ENCODE measurements at regions not wholly inside any gene's neighbourhood (a gene's known extent, or its start where the extent isn't known, plus 50 kb on each side); places are given as distances from the start of the nearest gene placed in this dataset.
A peak's percentile ranks its signal among the peaks of the same experiment; 100 is the strongest.

DNA sequence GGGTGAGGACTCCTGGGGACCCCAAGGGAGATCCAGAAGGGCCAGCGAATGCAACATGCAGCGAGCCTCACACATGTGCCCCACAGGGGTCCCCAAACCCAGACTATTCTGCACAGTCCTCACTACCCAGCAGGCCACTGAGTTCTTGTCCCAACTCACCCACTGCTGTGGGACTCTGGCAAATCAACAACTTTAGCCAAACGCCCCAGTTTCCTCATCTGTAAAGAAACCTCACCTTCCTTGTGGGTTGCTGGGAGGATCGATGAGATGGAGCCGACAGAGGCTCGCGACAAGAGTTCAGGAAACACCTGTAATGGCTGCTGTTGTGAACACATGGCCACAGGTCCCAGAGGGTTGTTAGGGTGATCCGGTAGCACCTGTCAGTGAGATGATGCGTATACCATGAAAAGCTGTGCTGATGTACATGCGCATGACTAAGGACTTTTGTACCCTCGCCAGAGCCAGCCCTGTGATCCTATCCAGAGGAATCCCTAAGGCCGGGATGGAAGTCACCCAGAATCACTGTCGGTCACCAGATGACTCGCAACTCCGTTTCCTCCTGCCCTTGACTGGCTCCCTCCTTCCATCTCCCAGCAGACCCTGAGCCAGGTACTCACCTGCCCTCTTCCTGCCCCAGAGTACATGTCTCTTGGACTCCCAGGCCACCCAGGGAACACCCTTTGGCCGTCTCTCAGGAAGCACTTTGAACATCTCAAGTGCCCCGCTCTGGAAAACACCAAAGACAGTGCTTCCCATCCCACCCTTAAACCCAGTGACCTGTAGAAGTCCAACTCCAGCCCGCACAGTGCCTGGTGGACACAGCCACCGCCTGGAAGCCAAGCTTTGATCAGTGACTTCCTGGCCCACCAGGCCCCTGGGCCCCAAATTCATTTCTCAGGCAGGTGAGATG is 103.3 kb upstream of the ID2 start:
- H3K27ac ChIP-seq (ENCODE audit: extremely low read depth, low read depth, low read length), result no peak overlapping the region
- no peak for FAIRE-seq
- TF ChIP-seq POLR2AphosphoS5 (IDR thresholded peaks at IDR 0.05; ENCODE audit: control insufficient read depth, insufficient read depth, low read depth, low read length), result no peak
- TF ChIP-seq SREBF1 (IDR thresholded peaks at IDR 0.05; ENCODE audit: borderline replicate concordance, low read depth, low read length), result no peak
- no peak for TF ChIP-seq RBM25 (IDR thresholded peaks at IDR 0.05; ENCODE audit: low read depth, low read length, severe bottlenecking)
- TF ChIP-seq NFXL1 (CRISPR knock-in tag; IDR thresholded peaks at IDR 0.05), result no peak
- TF ChIP-seq GABPB1 (CRISPR knock-in tag; IDR thresholded peaks at IDR 0.05), result no peak
- TF ChIP-seq ZNF57 (CRISPR knock-in tag; IDR thresholded peaks at IDR 0.05), result no peak
- no peak for TF ChIP-seq ZNF232 (CRISPR knock-in tag; IDR thresholded peaks at IDR 0.05)
- TF ChIP-seq, protein P1, sequence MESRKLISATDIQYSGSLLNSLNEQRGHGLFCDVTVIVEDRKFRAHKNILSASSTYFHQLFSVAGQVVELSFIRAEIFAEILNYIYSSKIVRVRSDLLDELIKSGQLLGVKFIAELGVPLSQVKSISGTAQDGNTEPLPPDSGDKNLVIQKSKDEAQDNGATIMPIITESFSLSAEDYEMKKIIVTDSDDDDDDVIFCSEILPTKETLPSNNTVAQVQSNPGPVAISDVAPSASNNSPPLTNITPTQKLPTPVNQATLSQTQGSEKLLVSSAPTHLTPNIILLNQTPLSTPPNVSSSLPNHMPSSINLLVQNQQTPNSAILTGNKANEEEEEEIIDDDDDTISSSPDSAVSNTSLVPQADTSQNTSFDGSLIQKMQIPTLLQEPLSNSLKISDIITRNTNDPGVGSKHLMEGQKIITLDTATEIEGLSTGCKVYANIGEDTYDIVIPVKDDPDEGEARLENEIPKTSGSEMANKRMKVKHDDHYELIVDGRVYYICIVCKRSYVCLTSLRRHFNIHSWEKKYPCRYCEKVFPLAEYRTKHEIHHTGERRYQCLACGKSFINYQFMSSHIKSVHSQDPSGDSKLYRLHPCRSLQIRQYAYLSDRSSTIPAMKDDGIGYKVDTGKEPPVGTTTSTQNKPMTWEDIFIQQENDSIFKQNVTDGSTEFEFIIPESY (CRISPR knock-in tag; IDR thresholded peaks at IDR 0.05), result no peak
- TF ChIP-seq RAD51 (IDR thresholded peaks at IDR 0.05; ENCODE audit: borderline replicate concordance, low read depth), result no peak
- TF ChIP-seq CHCHD3 (CRISPR knock-in tag; IDR thresholded peaks at IDR 0.05), result no peak
- peak; percentile 44; the same call in 1 of the 2 replicates for TF ChIP-seq NFE2 (IDR thresholded peaks at IDR 0.05; ENCODE audit: low read depth)
- peak; percentile 43 for TF ChIP-seq ZNF316 (IDR thresholded peaks at IDR 0.05)
- TF ChIP-seq, protein P2, sequence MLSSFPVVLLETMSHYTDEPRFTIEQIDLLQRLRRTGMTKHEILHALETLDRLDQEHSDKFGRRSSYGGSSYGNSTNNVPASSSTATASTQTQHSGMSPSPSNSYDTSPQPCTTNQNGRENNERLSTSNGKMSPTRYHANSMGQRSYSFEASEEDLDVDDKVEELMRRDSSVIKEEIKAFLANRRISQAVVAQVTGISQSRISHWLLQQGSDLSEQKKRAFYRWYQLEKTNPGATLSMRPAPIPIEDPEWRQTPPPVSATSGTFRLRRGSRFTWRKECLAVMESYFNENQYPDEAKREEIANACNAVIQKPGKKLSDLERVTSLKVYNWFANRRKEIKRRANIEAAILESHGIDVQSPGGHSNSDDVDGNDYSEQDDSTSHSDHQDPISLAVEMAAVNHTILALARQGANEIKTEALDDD (IDR thresholded peaks at IDR 0.05), result no peak
- no peak for TF ChIP-seq KLF6 (CRISPR knock-in tag; IDR thresholded peaks at IDR 0.05; ENCODE audit: borderline replicate concordance)
- TF ChIP-seq CCAR2 (IDR thresholded peaks at IDR 0.05; ENCODE audit: low read depth, low read length), result no peak
- TF ChIP-seq, protein P3, sequence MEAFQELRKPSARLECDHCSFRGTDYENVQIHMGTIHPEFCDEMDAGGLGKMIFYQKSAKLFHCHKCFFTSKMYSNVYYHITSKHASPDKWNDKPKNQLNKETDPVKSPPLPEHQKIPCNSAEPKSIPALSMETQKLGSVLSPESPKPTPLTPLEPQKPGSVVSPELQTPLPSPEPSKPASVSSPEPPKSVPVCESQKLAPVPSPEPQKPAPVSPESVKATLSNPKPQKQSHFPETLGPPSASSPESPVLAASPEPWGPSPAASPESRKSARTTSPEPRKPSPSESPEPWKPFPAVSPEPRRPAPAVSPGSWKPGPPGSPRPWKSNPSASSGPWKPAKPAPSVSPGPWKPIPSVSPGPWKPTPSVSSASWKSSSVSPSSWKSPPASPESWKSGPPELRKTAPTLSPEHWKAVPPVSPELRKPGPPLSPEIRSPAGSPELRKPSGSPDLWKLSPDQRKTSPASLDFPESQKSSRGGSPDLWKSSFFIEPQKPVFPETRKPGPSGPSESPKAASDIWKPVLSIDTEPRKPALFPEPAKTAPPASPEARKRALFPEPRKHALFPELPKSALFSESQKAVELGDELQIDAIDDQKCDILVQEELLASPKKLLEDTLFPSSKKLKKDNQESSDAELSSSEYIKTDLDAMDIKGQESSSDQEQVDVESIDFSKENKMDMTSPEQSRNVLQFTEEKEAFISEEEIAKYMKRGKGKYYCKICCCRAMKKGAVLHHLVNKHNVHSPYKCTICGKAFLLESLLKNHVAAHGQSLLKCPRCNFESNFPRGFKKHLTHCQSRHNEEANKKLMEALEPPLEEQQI (IDR thresholded peaks at IDR 0.05), result no peak
- no peak for TF ChIP-seq YBX1 (IDR thresholded peaks at IDR 0.05)
- no peak for TF ChIP-seq ZNF778 (CRISPR knock-in tag; IDR thresholded peaks at IDR 0.05)

More for the DNA sequence above, 103.3 kb upstream of the ID2 start:
- intact Hi-C loops (cut with micrococcal nuclease) (no loop called here), in situ Hi-C loops (cut with MboI) (no loop called here)
- BruUV-seq (replicated peaks), result no TSS peak
- H4K20me1 ChIP-seq (replicated peaks; ENCODE audit: control insufficient read depth, insufficient read depth, low read length), result no peaks in the 10 kb centered on the region
- no peak overlapping the region for H3K4me2 ChIP-seq (ENCODE audit: insufficient read depth, low read length)
- H3K4me1 ChIP-seq (replicated peaks in 1 of 2; ENCODE audit: control insufficient read depth in 2 of 2, insufficient read depth in 2 of 2, low read length in 2 of 2), result peaks cover 16 to 25% of the 10 kb centered on the region in 2 experiments
- peaks cover 5 to 43% of the 10 kb centered on the region in 2 experiments; a peak in 3 of 5 replicates for H3K27me3 ChIP-seq (ENCODE audit: control insufficient read depth in 2 of 2, insufficient read depth in 2 of 2, low read length in 2 of 2)
- DNase-seq (ENCODE audit: extremely low read depth in 1 of 4, low spot score in 3 of 4) (no peak), ATAC-seq (no peak)
- POLR2A ChIA-PET, result no interaction called here
- no peaks in the 10 kb centered on the region for H3K9me3 ChIP-seq (replicated peaks; ENCODE audit: control insufficient read depth, insufficient read depth, low read depth, low read length)
- H3K9ac ChIP-seq (ENCODE audit: insufficient read depth in 1 of 2, low read depth in 2 of 2, low read length in 2 of 2), result no peak overlapping the region
- no peak overlapping the region for H2AFZ ChIP-seq (ENCODE audit: low read depth, low read length)
- H3K36me3 ChIP-seq (ENCODE audit: control insufficient read depth, insufficient read depth, low read length), result no peaks in the 10 kb centered on the region
- WGBS (ENCODE audit: insufficient coverage, low coverage, missing lambda C conversion rate), result 36% methylated on average over 19 of the region's 19 CpGs
- H3K4me3 ChIP-seq, result no peak overlapping the region
- no peaks in the 10 kb centered on the region for H3K9me1 ChIP-seq (ENCODE audit: control insufficient read depth, insufficient read depth, low read length)
- H3K79me2 ChIP-seq (ENCODE audit: control insufficient read depth, insufficient read depth, low read length), result no peaks in the 10 kb centered on the region
- CTCF ChIA-PET (ENCODE audit: low intra/inter-chr PET ratio), result no interaction called here

Data from K562 (cell line).